ENCODE measurements at regions not wholly inside any gene's neighbourhood (a gene's known extent, or its start where the extent isn't known, plus 50 kb on each side); places are given as distances from the start of the nearest gene placed in this dataset.
"Not testable (repeated sequence)": the region's sequence is repeated elsewhere in the genome, so short reads cannot be mapped to it uniquely, and the experiment has no call there.

DNA sequence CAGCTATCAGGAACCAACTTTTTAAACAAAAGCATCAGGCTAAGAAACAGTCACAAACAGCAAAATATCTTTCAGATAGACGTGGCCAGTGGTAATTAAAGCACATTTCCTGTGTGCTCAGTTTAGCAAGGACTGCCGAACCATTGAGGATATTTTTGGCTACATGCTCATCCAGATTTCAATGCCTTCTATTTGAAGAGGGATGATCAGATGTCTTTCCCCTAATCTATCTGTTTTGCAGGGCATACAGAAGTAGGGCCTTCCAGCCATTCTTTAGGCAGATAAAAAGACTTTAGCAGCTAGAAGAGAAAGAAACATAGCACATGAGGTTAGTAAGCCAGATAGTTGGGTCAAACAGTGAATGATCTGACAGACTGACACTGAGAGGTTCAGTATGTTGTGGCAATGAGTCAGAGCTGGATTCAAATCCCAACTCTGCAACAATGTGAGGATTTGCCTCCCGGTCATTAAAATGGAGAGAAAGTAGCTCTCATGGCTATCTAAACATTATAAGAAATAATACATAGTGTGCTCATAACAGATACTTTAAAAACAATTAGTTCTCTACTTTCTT lies 100.0 kb upstream of the PRKG2 start:
- intact Hi-C loops (cut with DNase I) = no loop called here

GRCh38 chr4:81314196-81314896 lies 99.3 kb upstream of the PRKG2 start:
- TF ChIP-seq, protein P1, sequence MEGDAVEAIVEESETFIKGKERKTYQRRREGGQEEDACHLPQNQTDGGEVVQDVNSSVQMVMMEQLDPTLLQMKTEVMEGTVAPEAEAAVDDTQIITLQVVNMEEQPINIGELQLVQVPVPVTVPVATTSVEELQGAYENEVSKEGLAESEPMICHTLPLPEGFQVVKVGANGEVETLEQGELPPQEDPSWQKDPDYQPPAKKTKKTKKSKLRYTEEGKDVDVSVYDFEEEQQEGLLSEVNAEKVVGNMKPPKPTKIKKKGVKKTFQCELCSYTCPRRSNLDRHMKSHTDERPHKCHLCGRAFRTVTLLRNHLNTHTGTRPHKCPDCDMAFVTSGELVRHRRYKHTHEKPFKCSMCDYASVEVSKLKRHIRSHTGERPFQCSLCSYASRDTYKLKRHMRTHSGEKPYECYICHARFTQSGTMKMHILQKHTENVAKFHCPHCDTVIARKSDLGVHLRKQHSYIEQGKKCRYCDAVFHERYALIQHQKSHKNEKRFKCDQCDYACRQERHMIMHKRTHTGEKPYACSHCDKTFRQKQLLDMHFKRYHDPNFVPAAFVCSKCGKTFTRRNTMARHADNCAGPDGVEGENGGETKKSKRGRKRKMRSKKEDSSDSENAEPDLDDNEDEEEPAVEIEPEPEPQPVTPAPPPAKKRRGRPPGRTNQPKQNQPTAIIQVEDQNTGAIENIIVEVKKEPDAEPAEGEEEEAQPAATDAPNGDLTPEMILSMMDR (IDR thresholded peaks at IDR 0.05) = no peak

More for the DNA sequence above, 100.0 kb upstream of the PRKG2 start:
- H3K36me3 ChIP-seq = no peaks in the 10 kb centered on the region
- H3K27ac ChIP-seq = no peak overlapping the region
- TF ChIP-seq, protein P1 (IDR thresholded peaks at IDR 0.05) = no peak
- DNase-seq (ENCODE audit: low spot score in 2 of 2) = no peak
- H3K9me3 ChIP-seq = no peaks in the 10 kb centered on the region
- H3K4me1 ChIP-seq = no peaks in the 10 kb centered on the region
- no peak overlapping the region for H3K4me3 ChIP-seq
- H3K27me3 ChIP-seq = no peaks in the 10 kb centered on the region

GRCh38 chr4:81307991-81308390 lies 93.0 kb upstream of the PRKG2 start:
- TF ChIP-seq, protein P1 (IDR thresholded peaks at IDR 0.05) = no peak
- H3K9me3 ChIP-seq = no peaks in the 10 kb centered on the region
- no peak overlapping the region for H3K27ac ChIP-seq
- H3K27me3 ChIP-seq = no peaks in the 10 kb centered on the region
- intact Hi-C loops (cut with DNase I) = no loop called here
- no peaks in the 10 kb centered on the region for H3K36me3 ChIP-seq
- DNase-seq (ENCODE audit: low spot score in 2 of 2) = no peak
- H3K4me3 ChIP-seq = no peak overlapping the region
- no peaks in the 10 kb centered on the region for H3K4me1 ChIP-seq

More at GRCh38 chr4:81314196-81314896, 99.3 kb upstream of the PRKG2 start:
- Histone ChIP-seq H3K4me3 (no peak overlapping the region), H3K36me3 (no peaks in the 10 kb centered on the region), H3K4me1 (no peaks in the 10 kb centered on the region), H3K9me3 (no peaks in the 10 kb centered on the region), H3K27me3 (no peaks in the 10 kb centered on the region), H3K27ac (no peak overlapping the region)
- intact Hi-C loops (cut with DNase I) = no loop called here
- no peak for DNase-seq (ENCODE audit: low spot score in 2 of 2)

GRCh38 chr4:81304871-81305270 lies 89.8 kb upstream of the PRKG2 start:
- TF ChIP-seq, protein P1 (IDR thresholded peaks at IDR 0.05) = no peak
- H3K36me3 ChIP-seq = no peaks in the 10 kb centered on the region

GRCh38 chr4:81300352-81300751 lies 85.3 kb upstream of the PRKG2 start:
- H3K27ac ChIP-seq; intact Hi-C loops (cut with DNase I); H3K4me3 ChIP-seq; DNase-seq (ENCODE audit: low spot score in 2 of 2); H3K36me3 ChIP-seq; H3K4me1 ChIP-seq; H3K27me3 ChIP-seq; H3K9me3 ChIP-seq: not testable (repeated sequence)

More at GRCh38 chr4:81304871-81305270, 89.8 kb upstream of the PRKG2 start:
- H3K4me3 ChIP-seq = no peak overlapping the region
- H3K9me3 ChIP-seq = no peaks in the 10 kb centered on the region
- no peak for DNase-seq (ENCODE audit: low spot score in 2 of 2)
- no peaks in the 10 kb centered on the region for H3K4me1 ChIP-seq
- intact Hi-C loops (cut with DNase I) = no loop called here
- H3K27ac ChIP-seq = no peak overlapping the region
- H3K27me3 ChIP-seq = no peaks in the 10 kb centered on the region

DNA sequence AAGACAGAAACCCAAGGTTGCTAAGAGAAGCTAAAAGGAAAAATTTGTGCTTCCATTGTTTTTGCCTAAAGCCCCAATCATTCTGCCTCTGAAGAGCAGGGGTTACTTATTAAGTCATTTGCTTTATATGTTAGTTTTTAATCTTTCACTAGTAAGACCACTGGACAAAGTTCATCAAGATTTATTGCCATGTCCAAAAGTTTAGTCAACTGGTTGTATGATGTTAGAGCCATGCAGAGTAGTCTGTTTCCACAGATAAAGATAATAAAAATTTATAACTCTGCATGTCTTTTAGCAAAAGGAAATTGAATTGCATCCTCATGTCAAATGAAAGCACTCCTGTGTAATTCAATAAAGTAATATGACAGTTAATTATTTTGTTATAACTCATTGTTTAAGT lies 75.8 kb upstream of the PRKG2 start:
- intact Hi-C loops (cut with DNase I) = no loop called here
- TF ChIP-seq, protein P1 (IDR thresholded peaks at IDR 0.05) = no peak
- Histone ChIP-seq H3K9me3 (no peaks in the 10 kb centered on the region), H3K27me3 (no peaks in the 10 kb centered on the region), H3K36me3 (no peaks in the 10 kb centered on the region), H3K4me3 (no peak overlapping the region), H3K4me1 (no peaks in the 10 kb centered on the region), H3K27ac (no peak overlapping the region)
- no peak for DNase-seq (ENCODE audit: low spot score in 2 of 2)
